Stromal cell of bone marrow (primary cell): ENCODE measurements at regions not wholly inside any gene's neighbourhood (a gene's known extent, or its start where the extent isn't known, plus 50 kb on each side); places are given as distances from the start of the nearest gene placed in this dataset.

Experiments used
- DNase-seq: peaks from one replicate; pipeline ENCODE4 v3.0.0-alpha.2; 2012; ENCODE audit warnings: low read depth

DNA sequence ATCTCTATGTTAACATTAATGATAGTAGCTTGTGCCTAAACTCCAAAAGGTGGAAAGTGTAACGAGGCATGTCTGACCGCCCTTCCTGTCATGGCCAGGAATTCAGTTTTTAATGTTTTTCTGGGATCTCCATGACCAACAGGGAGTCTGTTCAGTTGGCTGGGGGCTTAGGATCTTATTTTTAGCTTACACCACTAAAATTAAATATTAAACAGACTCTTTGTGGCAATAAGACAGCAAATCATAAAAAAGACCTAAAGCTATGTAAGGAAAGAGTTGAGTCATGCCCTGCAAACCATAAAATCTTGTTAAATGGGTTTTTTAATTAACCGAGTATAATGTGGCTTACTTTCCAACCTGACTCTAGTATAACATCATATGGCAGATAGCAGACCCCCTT, 247.8 kb downstream of the DIRAS2 start:
- no peak for DNase-seq

DNA sequence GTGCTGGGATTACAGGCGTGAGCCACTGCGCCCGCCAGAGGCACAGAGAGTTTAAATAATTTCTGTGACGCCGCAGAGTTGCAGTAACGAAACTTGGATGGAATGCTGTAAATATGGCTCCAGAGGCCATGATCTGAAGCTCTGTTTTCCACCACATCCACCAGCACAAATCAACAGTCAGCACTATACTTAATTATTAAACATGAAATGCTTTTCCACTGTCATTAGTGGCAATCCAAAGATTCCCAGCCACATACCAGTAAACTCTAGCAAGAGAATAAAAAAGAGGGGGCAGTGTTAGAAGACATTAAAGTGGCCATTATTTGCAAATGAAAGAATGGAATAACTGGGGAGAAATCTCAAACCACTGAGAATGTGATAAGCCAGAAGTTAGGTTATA, 242.5 kb downstream of the DIRAS2 start:
- no peak for DNase-seq

DNA sequence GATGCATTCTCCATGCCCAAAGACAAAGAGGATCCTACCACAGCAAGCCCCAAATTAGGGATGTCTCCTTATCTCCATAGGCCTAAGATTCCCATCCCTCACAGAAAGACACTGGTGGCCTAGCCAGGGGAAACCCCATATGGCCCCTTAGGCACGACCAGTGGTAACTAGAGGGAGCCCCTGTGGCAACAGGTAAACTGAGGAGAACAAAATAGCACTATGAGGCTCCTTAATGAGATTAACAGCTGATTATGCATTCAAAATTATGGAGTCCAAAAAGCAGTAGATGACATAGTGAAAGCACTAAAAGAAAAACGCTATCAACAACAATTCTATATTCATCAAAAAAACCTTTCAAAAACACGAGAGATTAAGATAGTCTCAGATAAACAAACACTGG, 234.0 kb downstream of the DIRAS2 start:
- DNase-seq = no peak

- no peak for DNase-seq
Observed at GRCh38 chr9:90419221-90419851, 223.3 kb downstream of the DIRAS2 start.

- no peak for DNase-seq
Observed at GRCh38 chr9:90420211-90420610, 222.4 kb downstream of the DIRAS2 start.

DNA sequence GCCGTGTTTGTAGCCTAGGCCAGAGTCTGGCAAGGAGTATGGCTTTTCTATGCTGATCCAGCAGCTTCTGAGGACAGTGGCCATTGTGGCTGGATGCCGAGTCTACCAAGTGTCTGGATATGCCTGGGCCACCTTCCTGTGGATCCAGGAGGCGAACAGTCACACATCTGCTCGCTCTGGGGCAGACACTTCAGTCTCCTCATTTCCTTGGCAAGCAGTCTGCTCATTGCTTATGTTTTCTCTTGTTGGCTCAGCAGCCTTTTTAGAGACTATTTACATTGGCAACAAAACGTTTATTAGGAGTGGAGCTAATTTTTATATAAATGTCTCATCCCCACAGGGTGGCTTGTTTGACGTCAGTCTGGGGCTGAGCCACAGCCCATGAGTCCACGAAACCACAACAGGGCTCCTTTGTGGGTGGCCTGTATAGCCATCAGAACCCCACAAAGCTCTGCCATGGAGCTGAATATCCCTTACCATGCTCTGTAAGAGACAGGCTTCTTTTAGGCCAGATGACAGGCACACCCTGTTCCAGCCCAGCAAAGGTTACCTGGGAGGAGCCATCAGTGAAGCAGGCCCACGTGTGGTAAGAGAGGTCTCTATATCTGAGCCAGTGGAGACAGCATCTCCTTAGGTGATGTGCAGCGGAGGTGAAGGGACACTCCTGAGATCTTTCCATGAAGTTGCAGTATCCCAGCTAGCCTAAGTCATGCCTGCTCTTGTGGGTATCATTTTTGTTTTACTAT, 221.7 kb downstream of the DIRAS2 start:
- DNase-seq = no peak

DNA sequence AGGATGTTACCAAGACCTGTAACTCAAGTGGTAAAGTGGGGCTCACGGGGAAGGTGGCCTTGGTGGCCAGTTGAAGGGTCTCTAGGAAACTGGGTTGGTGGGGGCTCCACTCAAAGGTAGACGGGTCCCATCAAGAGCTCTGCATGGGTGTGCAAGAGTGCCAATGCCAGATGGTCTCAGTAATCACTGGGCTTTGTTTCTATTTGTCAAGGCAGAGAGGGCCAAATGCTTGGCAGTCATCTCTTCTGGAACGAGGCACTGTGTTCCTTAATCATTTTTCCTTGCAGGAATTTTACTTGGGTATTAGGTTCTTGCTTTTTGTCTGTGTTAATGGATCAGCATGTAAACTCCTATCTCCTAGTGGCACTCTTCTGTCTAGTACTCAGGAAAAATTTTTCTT, 220.8 kb downstream of the DIRAS2 start:
- no peak for DNase-seq

DNA sequence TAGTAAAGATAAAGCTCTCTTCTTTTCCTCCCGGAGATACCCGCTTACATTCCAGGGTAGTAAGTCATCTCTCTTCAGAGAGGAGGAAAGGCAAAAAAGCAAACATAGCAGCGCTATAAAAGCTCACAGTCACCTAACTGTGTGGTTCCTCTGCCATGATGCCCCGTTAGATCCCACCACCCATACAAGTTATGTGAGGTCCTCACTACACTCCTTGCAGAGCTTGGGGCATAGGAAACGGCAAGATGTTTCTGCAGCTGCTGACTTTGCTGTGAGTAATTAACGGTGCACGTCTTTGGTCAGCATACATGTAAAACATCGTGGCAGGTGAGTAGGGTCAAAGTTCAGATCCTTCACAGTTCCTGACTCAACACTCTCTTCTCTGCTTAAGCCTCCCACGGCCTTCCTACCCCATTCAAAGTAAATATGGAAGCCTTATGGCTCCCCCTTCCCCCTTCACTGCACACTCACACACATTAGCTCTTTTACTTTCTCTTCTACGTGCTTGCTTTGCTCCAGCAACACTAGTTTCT, 218.9 kb downstream of the DIRAS2 start:
- DNase-seq = no peak

- no peak for DNase-seq
Observed at GRCh38 chr9:90428517-90428916, 214.1 kb downstream of the DIRAS2 start.

- DNase-seq = no peak
Observed at GRCh38 chr9:90432951-90433350, 209.7 kb downstream of the DIRAS2 start.

- no peak for DNase-seq
Observed at GRCh38 chr9:90433398-90433941, 209.2 kb downstream of the DIRAS2 start.

DNA sequence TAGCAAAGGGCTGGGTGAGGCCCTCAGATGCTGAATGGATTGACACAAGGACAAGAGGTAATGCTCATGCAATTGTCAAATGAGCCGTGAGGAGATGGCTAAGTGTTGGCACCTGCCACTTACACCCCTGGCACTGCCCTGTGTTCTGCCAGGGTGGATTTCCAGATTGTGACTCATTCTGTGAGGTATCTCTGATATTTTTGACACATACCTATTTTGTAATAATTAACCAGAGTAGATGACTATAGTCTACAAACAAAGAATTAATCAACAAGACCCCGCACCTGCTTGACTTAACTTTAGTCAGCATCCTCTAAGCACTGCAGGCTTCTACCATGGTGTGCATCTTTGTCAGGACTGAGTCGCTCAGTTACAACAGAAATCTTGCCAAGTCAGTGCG, 200.8 kb downstream of the DIRAS2 start:
- no peak for DNase-seq

DNA sequence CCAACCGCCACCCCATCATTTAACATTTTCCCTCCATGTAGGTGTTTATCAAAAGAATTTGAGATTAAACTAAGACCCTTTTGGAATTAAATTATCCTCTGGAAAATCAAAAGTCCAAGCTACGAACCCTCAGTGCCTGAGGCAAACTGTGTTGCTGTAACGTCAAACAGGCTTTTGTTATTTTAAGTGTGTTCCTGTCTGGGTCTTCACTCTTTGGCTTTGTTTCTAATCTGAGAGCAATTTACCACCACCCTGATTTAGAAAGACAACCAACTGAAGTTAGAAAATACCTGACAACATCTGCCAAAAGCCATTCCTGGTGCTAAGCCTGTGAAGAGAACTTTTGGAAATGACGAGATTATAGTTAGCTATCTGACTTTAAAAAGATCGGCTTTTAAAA, 199.9 kb downstream of the DIRAS2 start:
- no peak for DNase-seq

DNA sequence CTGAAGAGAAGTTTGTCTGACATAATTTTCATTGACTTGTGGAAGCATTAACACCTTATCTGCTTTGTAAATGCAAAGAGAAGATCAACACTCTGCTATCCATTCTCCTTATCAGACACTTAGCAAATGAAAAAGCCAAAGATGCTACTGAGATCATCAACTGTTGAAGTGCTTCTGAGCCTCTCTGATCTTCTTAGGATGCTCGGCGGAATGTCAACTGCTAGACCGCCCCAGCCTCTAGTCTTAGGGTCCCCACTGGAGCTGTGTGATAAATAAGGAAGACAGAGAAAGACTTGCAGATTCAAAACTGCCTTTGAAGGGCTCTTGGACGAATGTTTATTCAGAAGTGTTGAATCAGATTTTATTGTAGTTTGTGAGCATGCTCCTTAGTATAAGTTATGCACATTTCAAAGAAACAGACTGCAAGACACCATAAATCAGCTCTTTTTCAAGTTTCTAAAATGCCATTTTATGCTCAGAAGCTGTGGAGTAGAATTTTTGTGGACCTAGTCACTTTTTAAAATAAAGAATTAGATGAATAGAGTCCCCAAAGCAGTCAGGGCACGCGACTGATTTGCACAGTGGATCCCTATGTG, 197.9 kb downstream of the DIRAS2 start:
- no peak for DNase-seq

GRCh38 chr9:90445391-90445790, 197.2 kb downstream of the DIRAS2 start:
- DNase-seq = no peak

GRCh38 chr9:90446200-90446948, 196.2 kb downstream of the DIRAS2 start:
- DNase-seq = no peak

GRCh38 chr9:90447773-90448172, 194.9 kb downstream of the DIRAS2 start:
- no peak for DNase-seq

- DNase-seq = no peak
Observed at GRCh38 chr9:90449213-90449925, 193.3 kb downstream of the DIRAS2 start.

- no peak for DNase-seq
Observed at GRCh38 chr9:90451804-90452203, 190.8 kb downstream of the DIRAS2 start.

DNA sequence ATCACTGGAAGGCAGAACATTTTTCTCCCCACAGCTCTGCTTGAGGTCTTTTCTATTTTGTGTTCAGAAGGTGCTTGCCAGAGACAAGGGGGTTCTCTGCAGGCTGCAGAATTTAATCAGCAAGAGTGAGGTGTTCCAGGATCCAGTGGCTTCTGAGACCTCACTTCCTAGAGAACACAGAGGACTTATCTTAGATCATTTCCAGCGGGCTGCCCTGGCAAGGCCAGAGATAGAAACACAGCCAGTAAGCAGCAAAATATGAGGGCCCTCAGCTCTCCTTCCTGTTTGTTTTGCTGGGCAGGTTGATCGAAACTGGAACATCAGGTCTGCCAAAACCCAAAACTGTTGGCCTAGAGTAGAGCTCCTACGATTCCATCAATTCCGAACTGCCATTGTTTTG, 187.3 kb downstream of the DIRAS2 start:
- DNase-seq = no peak

- no peak for DNase-seq
Observed at GRCh38 chr9:90457386-90458190, 185.0 kb downstream of the DIRAS2 start.
